ENCODE measurements at regions not wholly inside any gene's neighbourhood (a gene's known extent, or its start where the extent isn't known, plus 50 kb on each side); places are given as distances from the start of the nearest gene placed in this dataset.

DNA sequence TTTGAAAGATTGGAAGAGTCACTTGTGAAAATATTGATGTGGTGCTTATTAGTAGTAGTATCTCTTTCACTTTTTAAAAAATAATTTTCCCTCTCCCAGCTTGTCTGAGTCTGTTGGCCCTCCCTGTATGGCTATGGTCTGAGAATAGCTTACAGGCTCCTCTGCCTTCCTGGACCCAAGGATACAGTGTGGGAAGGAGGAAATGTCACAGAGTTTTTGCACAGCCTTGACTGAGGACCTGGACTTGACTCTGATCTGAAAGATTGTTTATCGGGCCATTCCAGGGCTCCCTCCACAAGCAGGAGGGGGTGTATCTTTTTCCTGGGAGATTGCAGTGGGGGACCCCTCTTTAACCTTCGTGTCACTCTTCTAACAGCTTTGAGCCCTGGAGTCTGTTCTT lies 59.7 kb downstream of the TLNRD1 start:
- TF ChIP-seq ZNF324 (tag by site-specific recombination; IDR thresholded peaks at IDR 0.05) (no peak), YY1 (tag by site-specific recombination; IDR thresholded peaks at IDR 0.05) (no peak), ZFP37 (tag by site-specific recombination; IDR thresholded peaks at IDR 0.05) (no peak), CTCF (tag by site-specific recombination; IDR thresholded peaks at IDR 0.05) (no peak), ZSCAN18 (tag by site-specific recombination; IDR thresholded peaks at IDR 0.05) (no peak), ZNF792 (tag by site-specific recombination; IDR thresholded peaks at IDR 0.05) (no peak), ZNF510 (tag by site-specific recombination; IDR thresholded peaks at IDR 0.05; ENCODE audit: insufficient replicate concordance) (no peak), ZBTB26 (tag by site-specific recombination; optimal IDR thresholded peaks at IDR 0.05) (no peak), SETDB1 (IDR thresholded peaks at IDR 0.05; ENCODE audit: insufficient read length, low read length) (no peak)

Data from HEK293 (cell line).